ENCODE measurements at regions not wholly inside any gene's neighbourhood (a gene's known extent, or its start where the extent isn't known, plus 50 kb on each side); places are given as distances from the start of the nearest gene placed in this dataset.
"Not testable (repeated sequence)": the region's sequence is repeated elsewhere in the genome, so short reads cannot be mapped to it uniquely, and the experiment has no call there.

GRCh38 chr7:85914437-85914836 is 727.6 kb upstream of the SEMA3D start:
- Histone ChIP-seq H3K4me3 (ENCODE audit: severe bottlenecking) (no peak overlapping the region), H3K27me3 (ENCODE audit: insufficient read depth, poor library complexity, severe bottlenecking) (peaks cover 5% of the 10 kb centered on the region), H3K9me3 (ENCODE audit: severe bottlenecking) (no peaks in the 10 kb centered on the region), H3K36me3 (ENCODE audit: low read depth) (no peaks in the 10 kb centered on the region), H3K27ac (ENCODE audit: poor library complexity, severe bottlenecking) (no peak overlapping the region), H3K4me1 (ENCODE audit: insufficient read depth, poor library complexity, severe bottlenecking) (no peaks in the 10 kb centered on the region)
- DNase-seq (ENCODE audit: low spot score), result no peak
- no peak for TF ChIP-seq CTCF (IDR thresholded peaks at IDR 0.05; ENCODE audit: poor library complexity, severe bottlenecking)
- no peak for ATAC-seq (ENCODE audit: low read depth)

- TF ChIP-seq CTCF (IDR thresholded peaks at IDR 0.05; ENCODE audit: poor library complexity, severe bottlenecking), result no peak
- no peaks in the 10 kb centered on the region for H3K4me1 ChIP-seq (ENCODE audit: insufficient read depth, poor library complexity, severe bottlenecking)
- H3K27me3 ChIP-seq (ENCODE audit: insufficient read depth, poor library complexity, severe bottlenecking), result no peaks in the 10 kb centered on the region
- H3K4me3 ChIP-seq (ENCODE audit: severe bottlenecking), result no peak overlapping the region
- ATAC-seq (ENCODE audit: low read depth) (no peak), DNase-seq (ENCODE audit: low spot score) (no peak)
- H3K9me3 ChIP-seq (ENCODE audit: severe bottlenecking), result no peaks in the 10 kb centered on the region
- no peaks in the 10 kb centered on the region for H3K36me3 ChIP-seq (ENCODE audit: low read depth)
- no peak overlapping the region for H3K27ac ChIP-seq (ENCODE audit: poor library complexity, severe bottlenecking)
Measured at GRCh38 chr7:85908051-85908450, 721.2 kb upstream of the SEMA3D start.

GRCh38 chr7:85897967-85898366 is 711.1 kb upstream of the SEMA3D start:
- DNase-seq (ENCODE audit: low spot score) (no peak), ATAC-seq (ENCODE audit: low read depth) (no peak)
- no peaks in the 10 kb centered on the region for H3K36me3 ChIP-seq (ENCODE audit: low read depth)
- no peak for TF ChIP-seq CTCF (IDR thresholded peaks at IDR 0.05; ENCODE audit: poor library complexity, severe bottlenecking)
- no peak overlapping the region for H3K4me3 ChIP-seq (ENCODE audit: severe bottlenecking)
- H3K27me3 ChIP-seq (ENCODE audit: insufficient read depth, poor library complexity, severe bottlenecking), result peaks cover 7% of the 10 kb centered on the region
- H3K4me1 ChIP-seq (ENCODE audit: insufficient read depth, poor library complexity, severe bottlenecking), result no peaks in the 10 kb centered on the region
- H3K9me3 ChIP-seq (ENCODE audit: severe bottlenecking), result no peaks in the 10 kb centered on the region
- no peak overlapping the region for H3K27ac ChIP-seq (ENCODE audit: poor library complexity, severe bottlenecking)

- H3K27ac ChIP-seq (ENCODE audit: poor library complexity, severe bottlenecking), result no peak overlapping the region
- H3K36me3 ChIP-seq (ENCODE audit: low read depth), result no peaks in the 10 kb centered on the region
- ATAC-seq (ENCODE audit: low read depth) (no peak), DNase-seq (ENCODE audit: low spot score) (no peak)
- H3K4me3 ChIP-seq (ENCODE audit: severe bottlenecking), result no peak overlapping the region
- TF ChIP-seq CTCF (IDR thresholded peaks at IDR 0.05; ENCODE audit: poor library complexity, severe bottlenecking), result no peak
- peaks cover 7% of the 10 kb centered on the region for H3K27me3 ChIP-seq (ENCODE audit: insufficient read depth, poor library complexity, severe bottlenecking)
- no peaks in the 10 kb centered on the region for H3K4me1 ChIP-seq (ENCODE audit: insufficient read depth, poor library complexity, severe bottlenecking)
- no peaks in the 10 kb centered on the region for H3K9me3 ChIP-seq (ENCODE audit: severe bottlenecking)
Measured at GRCh38 chr7:85896531-85896930, 709.7 kb upstream of the SEMA3D start.

GRCh38 chr7:85895835-85896234 is 709.0 kb upstream of the SEMA3D start:
- no peak for ATAC-seq (ENCODE audit: low read depth)
- no peak for DNase-seq (ENCODE audit: low spot score)
- Histone ChIP-seq H3K27ac (ENCODE audit: poor library complexity, severe bottlenecking) (no peak overlapping the region), H3K4me3 (ENCODE audit: severe bottlenecking) (no peak overlapping the region), H3K36me3 (ENCODE audit: low read depth) (no peaks in the 10 kb centered on the region), H3K27me3 (ENCODE audit: insufficient read depth, poor library complexity, severe bottlenecking) (peaks cover 7% of the 10 kb centered on the region), H3K4me1 (ENCODE audit: insufficient read depth, poor library complexity, severe bottlenecking) (no peaks in the 10 kb centered on the region), H3K9me3 (ENCODE audit: severe bottlenecking) (no peaks in the 10 kb centered on the region)
- no peak for TF ChIP-seq CTCF (IDR thresholded peaks at IDR 0.05; ENCODE audit: poor library complexity, severe bottlenecking)

GRCh38 chr7:85891900-85892299 is 705.0 kb upstream of the SEMA3D start:
- not testable (repeated sequence) for H3K36me3 ChIP-seq (ENCODE audit: low read depth); H3K9me3 ChIP-seq (ENCODE audit: severe bottlenecking); H3K4me3 ChIP-seq (ENCODE audit: severe bottlenecking); H3K4me1 ChIP-seq (ENCODE audit: insufficient read depth, poor library complexity, severe bottlenecking); H3K27me3 ChIP-seq (ENCODE audit: insufficient read depth, poor library complexity, severe bottlenecking); H3K27ac ChIP-seq (ENCODE audit: poor library complexity, severe bottlenecking); DNase-seq (ENCODE audit: low spot score); ATAC-seq (ENCODE audit: low read depth)

Data from RWPE2 (cell line).